DND-41 (cell line): ENCODE measurements at regions not wholly inside any gene's neighbourhood (a gene's known extent, or its start where the extent isn't known, plus 50 kb on each side); places are given as distances from the start of the nearest gene placed in this dataset.

ENCODE experiments used
- ATAC-seq: fragments of 200-7000 bp; cut with Tn5 transposase; 3 replicates; pipeline ENCODE4 v1.9.1; 2021; ENCODE audit warnings: low read depth; ENCODE audit not compliant: insufficient read depth
- DNase-seq: peaks from one replicate; pipeline ENCODE4 v3.0.0-alpha.2; 2020
- H2AFZ ChIP-seq: 2 replicates; pipeline ENCODE4 v1.6.0; 2012; ENCODE audit warnings: low read depth, low read length
- H3K27ac ChIP-seq: 2 replicates; pipeline ENCODE4 v1.5.1; 2012; ENCODE audit warnings: low read length, inconsistent platforms
- H3K27me3 ChIP-seq: fragments of 200-600 bp; sonication (generic); 2 replicates; pipeline ENCODE4 v1.6.0; 2012; ENCODE audit warnings: low read length, mild to moderate bottlenecking, inconsistent platforms; ENCODE audit not compliant: insufficient read depth, poor library complexity
- H3K36me3 ChIP-seq: 2 replicates; pipeline ENCODE4 v1.5.1; 2012; ENCODE audit warnings: low read length, inconsistent platforms; ENCODE audit not compliant: insufficient read depth
- H3K4me1 ChIP-seq: 2 replicates; pipeline ENCODE4 v1.5.1; 2012; ENCODE audit warnings: mild to moderate bottlenecking, low read length; ENCODE audit not compliant: insufficient read depth
- H3K4me2 ChIP-seq: 2 replicates; pipeline ENCODE4 v1.6.0; 2012; ENCODE audit warnings: mild to moderate bottlenecking, moderate library complexity, low read length, inconsistent platforms; ENCODE audit not compliant: insufficient read depth
- H3K4me3 ChIP-seq, 2 experiments: fragments of 200-600 bp in 1 of 2; shearing (Covaris generic) in 1 of 2; 2 replicates each; pipeline ENCODE4 v1.5.1; 2012 to 2016; ENCODE audit warnings: inconsistent platforms in 2 of 2, low read length in 2 of 2, mild to moderate bottlenecking in 2 of 2, low read depth in 1 of 2, moderate library complexity in 1 of 2
- H3K79me2 ChIP-seq: 2 replicates; pipeline ENCODE4 v1.6.0; 2012; ENCODE audit warnings: low read length, inconsistent platforms; ENCODE audit not compliant: insufficient read depth
- H3K9ac ChIP-seq: 2 replicates; pipeline ENCODE4 v1.6.0; 2012; ENCODE audit warnings: low read depth, mild to moderate bottlenecking, inconsistent platforms, low read length, moderate library complexity
- H3K9me3 ChIP-seq: 2 replicates; pipeline ENCODE4 v1.5.1; 2012; ENCODE audit warnings: low read length, moderate library complexity, mild to moderate bottlenecking, inconsistent platforms; ENCODE audit not compliant: insufficient read depth, severe bottlenecking
- H4K20me1 ChIP-seq: 2 replicates; pipeline ENCODE4 v1.6.0; 2012; ENCODE audit warnings: low read length; ENCODE audit not compliant: insufficient read depth
- EZH2 ChIP-seq: IDR thresholded peaks from 3 replicates; pipeline ENCODE4 v1.6.1; 2012; ENCODE audit warnings: borderline replicate concordance, low read depth, mild to moderate bottlenecking, moderate library complexity, low read length, inconsistent platforms; ENCODE audit not compliant: severe bottlenecking
- TF ChIP-seq, protein P1 (sequence below): IDR thresholded peaks from 2 replicates; pipeline ENCODE4 v1.5.1; 2012; ENCODE audit warnings: borderline replicate concordance, low read length, moderate library complexity, mild to moderate bottlenecking; ENCODE audit not compliant: poor library complexity, severe bottlenecking; ENCODE audit errors: extremely low read depth

DNA sequence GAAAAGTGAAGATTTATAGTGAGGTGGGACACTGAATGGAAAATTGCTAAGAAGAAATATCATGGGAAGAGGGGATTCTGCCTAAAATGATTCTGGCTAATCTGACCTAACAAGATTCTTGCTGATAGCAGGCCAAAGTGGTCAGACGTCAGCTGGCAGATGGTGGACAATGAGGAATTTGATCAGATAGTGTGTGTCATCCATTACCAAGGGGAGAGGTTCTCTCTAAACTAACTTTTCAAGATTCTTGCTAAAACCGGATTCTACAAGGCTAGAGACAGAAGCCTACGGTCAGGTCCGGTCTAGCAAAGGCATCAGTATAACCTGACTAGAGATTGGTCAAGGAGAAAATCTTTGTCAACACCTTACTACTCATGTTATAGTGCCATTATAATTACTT lies 306.0 kb downstream of the ZNF608 start:
- no peak overlapping the region for H3K9ac ChIP-seq
- ATAC-seq: no peak
- no peaks in the 10 kb centered on the region for H3K36me3 ChIP-seq

DNA sequence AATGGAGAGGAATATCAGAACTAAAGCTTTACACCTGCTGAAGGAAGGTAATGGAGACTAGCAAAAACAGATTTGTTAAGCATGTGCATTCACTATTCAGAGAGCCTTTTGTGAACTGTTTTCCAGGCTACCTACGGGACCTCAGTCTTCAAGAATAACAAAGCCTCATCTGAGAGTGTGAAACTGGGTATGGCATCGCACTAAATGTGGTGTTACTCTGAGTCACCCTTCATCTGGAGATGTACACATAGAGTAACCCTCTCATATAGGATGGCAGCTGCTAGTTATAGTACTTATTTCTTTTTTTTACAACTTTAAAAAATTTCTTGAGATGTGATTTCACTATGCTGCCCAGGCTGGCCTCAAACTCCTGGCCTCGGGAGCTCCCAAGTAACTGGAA lies 306.8 kb downstream of the ZNF608 start:
- DNase-seq (no peak), ATAC-seq (no peak)
- TF ChIP-seq, protein P1, sequence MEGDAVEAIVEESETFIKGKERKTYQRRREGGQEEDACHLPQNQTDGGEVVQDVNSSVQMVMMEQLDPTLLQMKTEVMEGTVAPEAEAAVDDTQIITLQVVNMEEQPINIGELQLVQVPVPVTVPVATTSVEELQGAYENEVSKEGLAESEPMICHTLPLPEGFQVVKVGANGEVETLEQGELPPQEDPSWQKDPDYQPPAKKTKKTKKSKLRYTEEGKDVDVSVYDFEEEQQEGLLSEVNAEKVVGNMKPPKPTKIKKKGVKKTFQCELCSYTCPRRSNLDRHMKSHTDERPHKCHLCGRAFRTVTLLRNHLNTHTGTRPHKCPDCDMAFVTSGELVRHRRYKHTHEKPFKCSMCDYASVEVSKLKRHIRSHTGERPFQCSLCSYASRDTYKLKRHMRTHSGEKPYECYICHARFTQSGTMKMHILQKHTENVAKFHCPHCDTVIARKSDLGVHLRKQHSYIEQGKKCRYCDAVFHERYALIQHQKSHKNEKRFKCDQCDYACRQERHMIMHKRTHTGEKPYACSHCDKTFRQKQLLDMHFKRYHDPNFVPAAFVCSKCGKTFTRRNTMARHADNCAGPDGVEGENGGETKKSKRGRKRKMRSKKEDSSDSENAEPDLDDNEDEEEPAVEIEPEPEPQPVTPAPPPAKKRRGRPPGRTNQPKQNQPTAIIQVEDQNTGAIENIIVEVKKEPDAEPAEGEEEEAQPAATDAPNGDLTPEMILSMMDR: no peak
- no peak for TF ChIP-seq EZH2
- H3K9ac ChIP-seq: no peak overlapping the region
- H4K20me1 ChIP-seq: no peaks in the 10 kb centered on the region
- no peak overlapping the region for H3K27ac ChIP-seq
- no peaks in the 10 kb centered on the region for H3K9me3 ChIP-seq
- no peaks in the 10 kb centered on the region for H3K36me3 ChIP-seq
- H3K4me2 ChIP-seq: no peak overlapping the region
- no peaks in the 10 kb centered on the region for H3K27me3 ChIP-seq
- H3K4me1 ChIP-seq: peaks cover 13% of the 10 kb centered on the region
- no peaks in the 10 kb centered on the region for H3K79me2 ChIP-seq
- no peak overlapping the region for H2AFZ ChIP-seq
- no peak overlapping the region for H3K4me3 ChIP-seq

More for the DNA sequence above, 306.0 kb downstream of the ZNF608 start:
- H2AFZ ChIP-seq: no peak overlapping the region
- no peaks in the 10 kb centered on the region for H4K20me1 ChIP-seq
- H3K4me2 ChIP-seq: no peak overlapping the region
- no peak overlapping the region for H3K27ac ChIP-seq
- peaks cover 18% of the 10 kb centered on the region for H3K4me1 ChIP-seq
- no peak overlapping the region for H3K4me3 ChIP-seq
- H3K9me3 ChIP-seq: no peaks in the 10 kb centered on the region
- TF ChIP-seq, protein P1: no peak
- no peak for TF ChIP-seq EZH2
- no peak for DNase-seq
- H3K27me3 ChIP-seq: no peaks in the 10 kb centered on the region
- H3K79me2 ChIP-seq: no peaks in the 10 kb centered on the region

DNA sequence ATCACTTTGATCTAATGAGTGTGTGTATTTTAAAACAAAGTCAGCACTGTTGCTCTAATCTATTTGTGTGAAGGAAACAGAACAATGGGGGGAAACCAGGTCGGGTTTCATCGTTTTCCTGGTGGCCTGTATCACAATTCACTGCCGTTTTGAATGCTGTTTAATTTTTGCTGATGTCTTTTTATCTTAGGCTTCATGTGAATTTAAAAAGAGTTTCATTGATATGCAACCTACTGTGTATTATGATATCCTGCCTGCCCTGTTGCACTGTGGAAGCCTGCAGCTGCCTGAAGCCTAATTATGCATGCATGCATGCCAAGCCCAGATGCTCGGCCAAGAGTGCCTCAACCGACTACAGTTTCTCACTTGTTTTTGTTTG lies 307.5 kb downstream of the ZNF608 start:
- Histone ChIP-seq H3K27me3 (no peaks in the 10 kb centered on the region), H3K27ac (no peak overlapping the region), H3K4me1 (peaks cover 6% of the 10 kb centered on the region), H3K4me3 (no peak overlapping the region), H4K20me1 (no peaks in the 10 kb centered on the region), H3K36me3 (no peaks in the 10 kb centered on the region), H3K9me3 (no peaks in the 10 kb centered on the region), H3K9ac (no peak overlapping the region), H3K4me2 (no peak overlapping the region), H2AFZ (no peak overlapping the region), H3K79me2 (no peaks in the 10 kb centered on the region)
- no peak for ATAC-seq
- TF ChIP-seq, protein P1: no peak
- TF ChIP-seq EZH2: no peak
- no peak for DNase-seq

DNA sequence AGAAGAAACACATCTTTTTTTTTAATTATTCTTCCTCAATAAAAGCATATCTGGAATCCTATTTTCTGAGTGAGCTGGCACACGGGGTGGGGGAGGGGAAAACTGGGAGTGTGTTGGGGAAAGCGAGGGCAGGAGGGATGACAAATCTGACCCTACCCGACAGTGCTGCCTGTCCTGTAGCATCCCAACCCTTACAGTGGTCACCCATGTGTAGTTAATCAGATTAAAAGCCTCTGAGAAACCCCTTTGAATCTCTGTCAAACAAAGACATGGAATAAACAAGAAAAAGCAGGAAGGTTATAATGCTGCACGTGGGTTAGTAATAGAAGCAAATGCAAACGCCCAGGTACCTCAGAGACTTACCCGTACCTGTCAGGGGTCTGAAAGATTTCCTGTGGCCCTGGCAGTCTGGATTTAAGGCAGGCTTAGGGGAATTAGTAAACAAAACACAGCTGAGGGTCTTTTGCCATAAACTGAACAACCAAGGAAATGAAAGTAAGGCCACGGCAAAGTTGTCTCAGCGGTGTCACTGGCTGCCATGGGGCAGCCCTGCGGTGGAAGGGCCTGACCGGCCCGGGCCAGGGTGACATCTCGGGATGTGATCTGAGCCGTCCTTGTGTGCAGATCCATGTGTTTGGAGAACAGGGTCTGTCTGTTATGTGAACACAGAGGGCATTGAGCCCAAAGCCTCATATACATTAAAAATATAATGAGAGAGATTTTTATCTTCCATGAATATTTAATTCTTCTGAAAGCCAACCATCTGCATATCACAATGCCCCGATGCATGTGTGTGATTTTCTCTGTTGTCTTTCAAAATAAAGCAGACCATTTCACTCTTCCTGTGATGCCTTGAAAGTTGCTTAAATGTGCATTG lies 308.2 kb downstream of the ZNF608 start:
- Histone ChIP-seq H3K4me3 (no peak overlapping the region), H3K4me1 (no peaks in the 10 kb centered on the region; the same call in 1 of the 2 replicates), H2AFZ (no peak overlapping the region), H3K27ac (no peak overlapping the region), H3K4me2 (no peak overlapping the region), H3K27me3 (no peaks in the 10 kb centered on the region), H4K20me1 (no peaks in the 10 kb centered on the region), H3K79me2 (no peaks in the 10 kb centered on the region), H3K9me3 (no peaks in the 10 kb centered on the region), H3K36me3 (no peaks in the 10 kb centered on the region), H3K9ac (no peak overlapping the region)
- TF ChIP-seq EZH2: no peak
- TF ChIP-seq, protein P1: no peak
- DNase-seq: no peak
- no peak for ATAC-seq
